Left cardiac atrium (tissue), 4 donors: ENCODE measurements at regions not wholly inside any gene's neighbourhood (a gene's known extent, or its start where the extent isn't known, plus 50 kb on each side); places are given as distances from the start of the nearest gene placed in this dataset.
"Not testable (repeated sequence)": the region's sequence is repeated elsewhere in the genome, so short reads cannot be mapped to it uniquely, and the experiment has no call there.

Source experiments
- ATAC-seq, 2 donors: fragments of 200-7000 bp; cut with Tn5 transposase; one replicate each; pipeline ENCODE4 v1.9.1; 2020; ENCODE audit warnings: mild to moderate bottlenecking in 2 of 2, moderate library complexity in 2 of 2
- DNase-seq: peaks from one replicate; pipeline ENCODE4 v3.0.0-alpha.2; 2020
- intact Hi-C, 2 donors: fragments of 100-400 bp; cut with DNase I; formaldehyde crosslinking; loops; one replicate each; pipeline versions ENCODE4 v1.14.1 to v1.15.1; 2022 to 2023
- donor health status: DM: no; HTN: yes; CAD: no.
- donor health status: DM: no; HTN: yes; CAD: no; lungs with severe emphysema.
- donor health status: DM: yes; HTN: yes; CAD: no.
- donor health status: Dilated cardiomyopathy.

DNA sequence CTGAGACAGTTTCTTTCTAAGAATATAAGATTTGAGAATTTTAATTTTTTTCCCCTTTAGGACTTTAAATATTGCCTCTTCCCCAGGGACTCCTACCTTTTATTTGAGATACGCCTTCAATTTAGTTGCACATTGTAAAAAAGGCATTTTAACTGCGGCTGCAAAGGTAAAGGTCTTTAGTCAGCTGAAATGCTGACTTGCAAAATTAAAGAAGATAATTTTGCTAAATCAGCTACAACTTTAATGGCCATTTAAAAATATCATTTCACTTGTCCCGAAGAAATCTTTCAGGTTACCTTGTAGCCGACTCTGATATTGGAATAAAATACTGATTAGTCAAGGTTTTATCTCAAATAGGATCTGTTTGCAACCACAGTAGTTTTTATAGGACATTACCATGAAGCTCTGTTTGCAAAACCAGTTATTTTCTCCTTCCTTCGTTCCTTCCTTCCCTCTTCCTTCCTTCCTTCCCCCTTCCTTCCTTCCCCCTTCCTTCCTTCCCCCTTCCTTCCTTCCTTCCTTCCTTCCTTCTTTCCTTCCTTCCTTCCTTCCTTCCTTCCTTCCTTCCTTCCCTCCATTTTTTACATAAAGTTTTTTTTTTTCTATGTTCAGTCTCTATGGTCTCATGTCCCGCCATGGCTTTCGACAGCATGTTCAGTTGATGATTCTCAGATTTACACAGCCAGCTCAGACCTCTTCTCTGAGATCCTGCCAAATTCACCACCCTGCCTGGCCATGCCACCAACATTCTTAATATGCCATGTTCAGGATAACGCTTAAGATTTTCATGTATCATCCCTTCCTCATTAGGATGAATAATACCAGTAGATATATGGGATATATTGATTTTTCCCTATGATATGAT lies 405.4 kb upstream of the PRKX start:
- DNase-seq (no peak), ATAC-seq (no peak)
- intact Hi-C loops: no loop called here

DNA sequence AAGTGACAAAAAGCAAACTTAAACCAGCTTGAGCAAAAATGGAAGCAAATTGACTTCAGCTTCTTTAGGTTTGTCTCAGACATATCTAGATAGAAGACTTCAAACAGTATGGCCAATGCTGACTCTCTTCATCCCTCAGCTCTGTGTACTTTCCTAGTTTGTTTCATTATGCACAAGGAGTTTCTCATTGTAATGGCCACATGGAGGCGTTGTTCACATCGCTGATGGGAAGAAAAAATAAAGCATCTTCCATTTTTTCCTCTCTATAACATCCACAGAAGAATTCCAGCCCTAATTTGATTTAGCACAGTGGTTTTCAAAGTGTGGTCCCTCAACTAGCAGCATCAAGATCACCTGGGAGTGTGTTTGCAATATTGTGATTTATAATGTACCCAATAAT lies 397.5 kb upstream of the PRKX start:
- intact Hi-C loops: no loop called here
- DNase-seq: no peak
- ATAC-seq: no peak

DNA sequence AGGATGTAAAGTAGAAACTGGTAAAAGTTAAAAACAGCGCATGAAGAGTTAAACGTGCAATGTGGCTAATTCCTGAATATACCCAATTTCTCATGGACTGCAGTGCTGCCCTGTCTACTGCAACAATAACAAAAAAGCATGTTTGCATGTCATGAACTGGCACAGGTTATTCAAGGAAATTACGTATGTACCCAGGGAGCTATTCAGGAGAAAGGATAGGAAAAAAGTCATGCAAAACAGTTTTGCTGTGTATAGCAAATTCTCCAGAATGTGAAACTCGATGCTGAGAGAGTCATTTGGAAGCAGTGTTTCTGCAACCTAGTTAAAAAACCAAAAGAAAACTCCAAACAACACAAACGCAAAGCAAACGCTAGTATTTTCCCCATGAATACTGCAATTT lies 381.5 kb upstream of the PRKX start:
- ATAC-seq: no peak
- intact Hi-C loops: no loop called here
- no peak for DNase-seq

GRCh38 chrX:4091046-4091760 lies 377.8 kb upstream of the PRKX start:
- intact Hi-C loops: no loop called here
- ATAC-seq (no peak), DNase-seq (no peak)

DNA sequence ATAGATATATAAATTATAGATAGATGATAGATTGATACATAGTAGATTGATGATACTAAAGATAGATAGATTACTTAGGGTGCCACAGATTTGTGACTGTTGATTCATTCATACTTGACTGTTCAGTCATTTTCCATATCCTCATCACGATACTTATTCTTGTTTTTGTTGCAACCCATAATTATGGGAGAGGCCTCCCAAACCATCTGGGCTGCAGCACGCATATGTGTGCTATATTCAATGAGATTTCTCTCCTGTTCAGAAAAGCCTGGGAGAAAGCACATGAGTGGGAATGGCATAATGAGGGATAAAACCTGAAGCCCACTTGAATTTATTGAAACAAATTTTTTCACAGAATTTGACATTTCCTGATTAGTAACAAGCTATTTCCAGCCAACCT lies 346.4 kb upstream of the PRKX start:
- DNase-seq (no peak), ATAC-seq (no peak)
- intact Hi-C loops: no loop called here

- no peak for DNase-seq
- no peak for ATAC-seq
- intact Hi-C loops: no loop called here
Measured at GRCh38 chrX:4043951-4044350, 330.5 kb upstream of the PRKX start.

DNA sequence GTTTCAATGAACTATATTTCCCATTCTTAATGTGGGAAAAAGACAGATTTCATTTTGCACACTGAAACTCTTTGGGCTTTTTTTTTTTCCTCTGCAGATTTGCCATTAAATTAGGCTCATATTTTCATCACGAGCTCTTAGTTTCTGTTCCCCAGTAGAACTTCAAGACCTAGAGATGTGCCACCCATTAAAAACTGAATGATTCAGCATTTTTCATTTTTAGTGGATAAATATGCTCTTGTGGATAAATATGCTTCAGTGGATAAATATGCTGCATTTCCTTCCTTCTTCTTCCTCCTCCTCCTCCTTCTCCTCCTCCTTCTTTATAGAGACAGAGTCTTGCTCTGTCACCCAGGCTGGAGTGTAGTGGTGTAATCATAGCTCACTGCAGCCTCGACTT lies 322.4 kb upstream of the PRKX start:
- intact Hi-C loops: no loop called here
- ATAC-seq: no peak
- DNase-seq: no peak

- no peak for DNase-seq
- intact Hi-C loops: no loop called here
- ATAC-seq: no peak
Measured at GRCh38 chrX:4028151-4028550, 314.7 kb upstream of the PRKX start.

- intact Hi-C loops: no loop called here
- no peak for ATAC-seq
- no peak for DNase-seq
Measured at GRCh38 chrX:4005281-4005680, 291.8 kb upstream of the PRKX start.

GRCh38 chrX:4004822-4005221 lies 291.4 kb upstream of the PRKX start:
- ATAC-seq (no peak), DNase-seq (no peak)
- intact Hi-C loops: no loop called here

DNA sequence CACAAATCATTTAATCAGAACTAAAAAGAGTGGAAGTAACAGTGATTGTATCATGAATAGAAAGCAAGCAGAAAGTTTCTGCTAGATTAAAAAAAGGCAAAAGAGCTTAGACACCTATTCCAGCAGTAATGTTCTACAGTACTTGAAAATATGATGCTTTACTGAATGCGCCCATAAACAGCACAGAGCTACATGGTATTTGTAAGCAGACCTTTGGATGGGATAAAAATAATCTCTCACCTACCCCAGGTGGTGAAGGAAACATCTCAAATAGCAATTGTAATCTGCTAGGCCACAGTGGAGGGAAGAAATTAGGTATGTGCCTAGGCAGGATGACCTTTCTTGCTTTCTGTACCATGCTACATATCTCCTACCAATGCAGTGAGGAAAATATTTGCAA lies 280.9 kb upstream of the PRKX start:
- DNase-seq (no peak), ATAC-seq (no peak)
- intact Hi-C loops: no loop called here

DNA sequence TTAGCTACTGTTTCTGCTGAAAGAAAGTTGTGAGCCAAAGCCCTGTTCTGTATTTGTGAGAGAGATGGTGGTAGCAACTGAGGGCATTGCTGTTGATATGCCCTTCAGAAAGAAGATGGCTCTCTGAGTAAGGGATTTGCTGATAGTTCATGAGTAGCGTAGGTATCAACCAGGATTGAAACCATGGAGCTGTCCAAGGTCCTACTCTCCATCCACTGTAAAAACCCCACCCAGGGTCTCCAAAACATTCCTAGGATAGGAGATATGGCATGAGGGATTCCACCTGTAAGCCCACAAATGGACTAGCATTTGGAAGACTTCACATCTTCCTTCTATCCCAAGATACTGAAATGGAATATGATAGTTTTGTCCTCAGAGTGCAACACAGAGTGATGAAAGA lies 277.1 kb upstream of the PRKX start:
- intact Hi-C loops: no loop called here
- no peak for ATAC-seq

DNA sequence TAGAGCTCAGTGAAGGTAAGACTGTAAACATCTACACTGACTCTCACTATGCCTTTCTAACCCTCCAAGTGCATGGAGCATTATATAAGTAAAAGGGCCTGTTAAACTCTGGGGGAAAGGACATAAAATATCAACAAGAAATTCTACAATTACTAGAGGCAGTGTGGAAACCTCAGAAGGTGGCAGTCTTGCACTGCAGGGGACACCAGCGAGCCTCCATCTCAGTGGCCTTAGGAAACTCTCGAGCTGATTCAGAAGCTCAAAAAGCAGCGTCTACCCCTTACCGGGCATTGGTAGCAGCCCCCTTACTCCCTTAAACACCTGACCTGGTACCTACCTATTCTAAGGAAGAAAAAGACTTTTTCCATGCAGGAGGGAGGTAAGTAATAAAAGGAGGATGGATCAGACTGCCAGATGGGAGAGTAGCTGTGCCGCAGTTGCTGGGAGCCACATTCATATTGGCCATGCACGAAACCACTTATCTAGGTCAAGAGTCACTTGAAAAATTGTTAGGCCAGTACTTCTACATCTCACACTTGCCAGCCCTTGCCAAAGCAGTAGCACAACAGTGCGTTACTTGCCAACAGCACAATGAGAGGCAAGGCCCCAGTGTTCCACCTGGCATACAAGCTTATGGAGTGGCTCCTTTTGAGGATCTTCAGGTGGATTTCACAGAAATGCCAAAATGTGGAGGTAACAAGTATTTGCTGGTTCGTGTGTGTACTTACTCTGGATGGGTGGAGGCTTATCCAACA lies 258.8 kb upstream of the PRKX start:
- intact Hi-C loops, ATAC-seq, DNase-seq: not testable (repeated sequence)

More for the DNA sequence above, 277.1 kb upstream of the PRKX start:
- DNase-seq: no peak

DNA sequence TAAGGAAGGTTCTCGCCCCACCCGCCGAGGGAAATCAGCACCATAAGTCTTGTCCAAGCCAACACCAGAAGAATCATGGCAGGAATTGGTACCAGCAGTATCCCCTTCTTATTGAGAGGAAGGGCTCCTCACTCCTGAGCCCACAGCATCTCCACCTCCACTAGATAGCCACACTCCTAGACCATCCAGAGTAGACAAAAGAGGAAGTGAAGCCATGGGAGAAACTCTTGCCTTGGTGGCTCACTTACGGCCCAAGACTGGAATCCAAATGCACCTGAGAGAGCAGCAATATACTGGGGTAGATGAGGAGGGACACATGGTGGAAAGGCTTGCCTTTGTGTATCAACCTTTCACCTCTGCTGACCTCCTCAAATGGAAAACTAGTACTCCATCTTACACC lies 255.3 kb upstream of the PRKX start:
- intact Hi-C loops: no loop called here

GRCh38 chrX:3963980-3964379 lies 250.5 kb upstream of the PRKX start:
- DNase-seq: no peak
- intact Hi-C loops: no loop called here
- no peak for ATAC-seq

More for the DNA sequence above, 255.3 kb upstream of the PRKX start:
- no peak for ATAC-seq
- no peak for DNase-seq

DNA sequence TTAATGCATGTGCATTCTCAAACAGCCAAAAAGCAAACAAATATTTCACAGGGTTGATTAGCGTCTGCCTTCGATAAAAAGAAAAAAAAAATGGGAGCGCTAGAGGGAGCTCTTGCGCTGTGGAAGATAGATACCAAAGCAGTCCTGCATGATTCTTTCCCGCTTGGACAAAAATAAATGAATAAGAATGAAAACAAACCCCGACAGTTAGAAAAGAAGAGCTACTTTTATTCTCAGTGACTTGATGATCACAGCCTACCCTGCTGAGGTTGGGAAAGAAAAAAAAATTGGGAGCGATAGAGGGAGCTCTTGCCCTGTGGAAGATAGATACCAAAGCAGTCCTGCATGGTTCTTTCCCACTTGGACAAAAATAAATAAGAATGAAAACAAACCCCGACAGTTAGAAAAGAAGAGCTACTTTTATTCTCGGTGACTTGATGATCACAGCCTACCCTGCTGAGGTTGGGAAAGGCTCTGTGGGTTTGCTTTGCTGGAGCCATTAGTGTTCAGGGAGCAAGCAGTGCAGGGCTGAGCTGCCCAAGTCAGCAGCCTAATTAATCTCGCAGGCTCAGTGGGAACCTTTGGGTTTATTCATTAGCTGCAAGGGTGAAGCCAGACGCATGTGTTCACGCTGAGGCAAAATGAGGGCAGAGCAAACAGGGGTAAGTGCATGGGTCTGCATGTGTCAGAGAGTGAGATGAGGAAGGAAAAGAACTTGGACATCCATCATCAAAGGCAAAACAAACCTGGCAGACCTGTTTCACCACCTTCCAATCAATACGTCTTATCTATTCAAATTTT lies 249.3 kb upstream of the PRKX start:
- DNase-seq (no peak), ATAC-seq (no peak)
- intact Hi-C loops: no loop called here

- DNase-seq: no peak
- ATAC-seq: no peak
- intact Hi-C loops: no loop called here
Measured at GRCh38 chrX:3960952-3961351, 247.5 kb upstream of the PRKX start.

GRCh38 chrX:3951859-3952258 lies 238.4 kb upstream of the PRKX start:
- ATAC-seq (no peak), DNase-seq (no peak)
- intact Hi-C loops: no loop called here

DNA sequence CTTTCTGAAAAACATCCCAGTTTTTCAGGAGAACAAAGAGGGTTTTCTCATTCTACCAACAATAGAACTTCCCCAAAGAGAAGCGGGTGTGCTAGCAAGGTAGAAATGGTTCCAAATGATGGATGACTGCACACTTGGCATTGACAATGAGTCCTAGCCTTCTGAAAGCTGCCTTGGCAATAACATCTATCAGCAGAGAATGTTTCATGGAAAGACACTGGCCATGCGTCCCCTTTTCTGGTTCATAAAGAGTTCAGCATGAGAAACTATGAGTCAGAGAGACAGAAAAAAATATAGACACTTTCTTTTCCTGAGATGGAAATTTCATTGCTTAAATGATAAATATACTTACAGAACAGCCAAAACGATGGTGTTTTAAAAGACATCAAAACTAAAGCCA lies 236.9 kb upstream of the PRKX start:
- no peak for DNase-seq
- no peak for ATAC-seq
- intact Hi-C loops: no loop called here
